ENCODE measurements at regions not wholly inside any gene's neighbourhood (a gene's known extent, or its start where the extent isn't known, plus 50 kb on each side); places are given as distances from the start of the nearest gene placed in this dataset.

- DNase-seq (ENCODE audit: low read depth) = no peak
Measured at GRCh38 chr3:163951397-163951987, 1126.8 kb downstream of the SI start.

- DNase-seq (ENCODE audit: low read depth) = no peak
Measured at GRCh38 chr3:163946785-163947184, 1131.5 kb downstream of the SI start.

GRCh38 chr3:163943664-163944063, 1134.6 kb downstream of the SI start:
- no peak for DNase-seq (ENCODE audit: low read depth)

- no peak for DNase-seq (ENCODE audit: low read depth)
Measured at GRCh38 chr3:163939926-163940325, 1138.4 kb downstream of the SI start.

- DNase-seq (ENCODE audit: low read depth) = no peak
Measured at GRCh38 chr3:163936543-163936942, 1141.8 kb downstream of the SI start.

- no peak for DNase-seq (ENCODE audit: low read depth)
Measured at GRCh38 chr3:163935411-163935810, 1142.9 kb downstream of the SI start.

- DNase-seq (ENCODE audit: low read depth) = no peak
Measured at GRCh38 chr3:163929069-163929652, 1149.1 kb downstream of the SI start.

- no peak for DNase-seq (ENCODE audit: low read depth)
Measured at GRCh38 chr3:163927521-163927920, 1150.8 kb downstream of the SI start.

- no peak for DNase-seq (ENCODE audit: low read depth)
Measured at GRCh38 chr3:163924600-163924999, 1153.7 kb downstream of the SI start.

- DNase-seq (ENCODE audit: low read depth) = no peak
Measured at GRCh38 chr3:163919154-163919553, 1159.1 kb downstream of the SI start.

GRCh38 chr3:163916596-163917560, 1161.4 kb downstream of the SI start:
- no peak for DNase-seq (ENCODE audit: low read depth)

- DNase-seq (ENCODE audit: low read depth) = no peak
Measured at GRCh38 chr3:163915280-163915679, 1163.0 kb downstream of the SI start.

GRCh38 chr3:163914567-163914966, 1163.7 kb downstream of the SI start:
- DNase-seq (ENCODE audit: low read depth) = no peak

- DNase-seq (ENCODE audit: low read depth) = no peak
Measured at GRCh38 chr3:163891771-163892170, 1186.5 kb downstream of the SI start.

GRCh38 chr3:163890661-163891060, 1187.6 kb downstream of the SI start:
- no peak for DNase-seq (ENCODE audit: low read depth)

GRCh38 chr3:163879172-163879571, 1199.1 kb downstream of the SI start:
- no peak for DNase-seq (ENCODE audit: low read depth)

GRCh38 chr3:163878396-163878795, 1199.9 kb downstream of the SI start:
- no peak for DNase-seq (ENCODE audit: low read depth)

GRCh38 chr3:163877805-163878204, 1200.5 kb downstream of the SI start:
- DNase-seq (ENCODE audit: low read depth) = no peak

GRCh38 chr3:163863146-163863545, 1215.2 kb downstream of the SI start:
- DNase-seq (ENCODE audit: low read depth) = no peak

- no peak for DNase-seq (ENCODE audit: low read depth)
Measured at GRCh38 chr3:163852233-163852632, 1226.1 kb downstream of the SI start.

- DNase-seq (ENCODE audit: low read depth) = no peak
Measured at GRCh38 chr3:163838769-163839168, 1239.5 kb downstream of the SI start.

GRCh38 chr3:163832547-163832946, 1245.7 kb downstream of the SI start:
- no peak for DNase-seq (ENCODE audit: low read depth)

GRCh38 chr3:163821841-163822240, 1256.5 kb downstream of the SI start:
- no peak for DNase-seq (ENCODE audit: low read depth)
